Activated CD8-positive, alpha-beta T cell treated with anti-CD3 and anti-CD28 coated beads for 36 hours (primary cell): ENCODE measurements at regions not wholly inside any gene's neighbourhood (a gene's known extent, or its start where the extent isn't known, plus 50 kb on each side); places are given as distances from the start of the nearest gene placed in this dataset.

Experiments used
- ATAC-seq: fragments of 200-7000 bp; cut with Tn5 transposase; one replicate; pipeline ENCODE4 v1.10.0; 2021; ENCODE audit warnings: mild to moderate bottlenecking, moderate library complexity
- CTCF ChIA-PET: fragments of 350-600 bp; sonication (Branson Sonifier 250); formaldehyde crosslinking; loops from one replicate; lab custom pipeline; 2021; ENCODE audit warnings: antibody characterized with exemption; lab: Charles Lee
- POLR2A ChIA-PET: fragments of 350-600 bp; sonication (Branson Sonifier 250); formaldehyde crosslinking; loops from one replicate; lab custom pipeline; 2021; ENCODE audit warnings: antibody characterized with exemption; lab: Charles Lee
- DNase-seq: peaks from one replicate; pipeline ENCODE4 v3.0.0-alpha.2; 2020
- H3K27ac Mint-ChIP-seq: one replicate; pipeline ENCODE4 v1.8.0; 2021; ENCODE audit warnings: mild to moderate bottlenecking, mixed read lengths
- H3K27me3 Mint-ChIP-seq: one replicate; pipeline ENCODE4 v1.8.0; 2021; ENCODE audit warnings: mixed read lengths
- H3K36me3 Mint-ChIP-seq: one replicate; pipeline ENCODE4 v1.8.0; 2021; ENCODE audit warnings: low read depth, mixed read lengths
- H3K4me1 Mint-ChIP-seq: one replicate; pipeline ENCODE4 v1.8.0; 2021; ENCODE audit warnings: low read depth, mixed read lengths
- H3K4me3 Mint-ChIP-seq: one replicate; pipeline ENCODE4 v1.8.0; 2021; ENCODE audit warnings: mild to moderate bottlenecking, moderate library complexity, mixed read lengths
- H3K9me3 Mint-ChIP-seq: one replicate; pipeline ENCODE4 v1.8.0; 2021; ENCODE audit warnings: mixed read lengths
- intact Hi-C: fragments of 100-400 bp; cut with micrococcal nuclease; formaldehyde crosslinking; loops from one replicate; pipeline ENCODE4 v1.10.0; 2022
- TF ChIP-seq, protein P1 (sequence below): fragments of 200-600 bp; IDR thresholded peaks from one replicate; pipeline ENCODE4 v1.8.0; 2022; ENCODE audit warnings: antibody characterized with exemption, mild to moderate bottlenecking

DNA sequence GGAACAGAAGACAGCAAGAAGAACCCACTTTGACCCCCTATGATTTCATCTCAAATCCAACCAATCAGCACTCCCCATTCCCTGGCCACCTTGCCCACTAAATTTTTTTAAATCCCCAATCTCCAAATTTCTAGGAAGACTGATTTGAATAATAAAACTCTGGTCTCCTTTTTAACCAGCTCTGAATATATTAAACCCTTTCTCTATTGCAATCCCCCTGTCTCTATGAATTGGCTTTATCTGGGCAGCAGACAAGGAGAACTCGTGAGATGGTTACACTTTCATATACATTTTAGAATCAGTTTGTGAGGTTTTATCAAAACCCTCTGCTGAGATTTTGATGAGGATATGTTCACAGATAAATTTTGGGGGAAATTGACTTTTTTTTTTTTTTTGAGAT lies 90.3 kb upstream of the TRIM24 start:
- Mint-ChIP-seq H3K27ac (no peak overlapping the region), H3K27me3 (no peaks in the 10 kb centered on the region), H3K36me3 (no peaks in the 10 kb centered on the region), H3K9me3 (peaks cover 15% of the 10 kb centered on the region), H3K4me1 (no peaks in the 10 kb centered on the region), H3K4me3 (no peak overlapping the region)
- no peak for DNase-seq
- CTCF ChIA-PET: no interaction called here
- intact Hi-C loops: no loop called here
- POLR2A ChIA-PET: no interaction called here
- TF ChIP-seq, protein P1, sequence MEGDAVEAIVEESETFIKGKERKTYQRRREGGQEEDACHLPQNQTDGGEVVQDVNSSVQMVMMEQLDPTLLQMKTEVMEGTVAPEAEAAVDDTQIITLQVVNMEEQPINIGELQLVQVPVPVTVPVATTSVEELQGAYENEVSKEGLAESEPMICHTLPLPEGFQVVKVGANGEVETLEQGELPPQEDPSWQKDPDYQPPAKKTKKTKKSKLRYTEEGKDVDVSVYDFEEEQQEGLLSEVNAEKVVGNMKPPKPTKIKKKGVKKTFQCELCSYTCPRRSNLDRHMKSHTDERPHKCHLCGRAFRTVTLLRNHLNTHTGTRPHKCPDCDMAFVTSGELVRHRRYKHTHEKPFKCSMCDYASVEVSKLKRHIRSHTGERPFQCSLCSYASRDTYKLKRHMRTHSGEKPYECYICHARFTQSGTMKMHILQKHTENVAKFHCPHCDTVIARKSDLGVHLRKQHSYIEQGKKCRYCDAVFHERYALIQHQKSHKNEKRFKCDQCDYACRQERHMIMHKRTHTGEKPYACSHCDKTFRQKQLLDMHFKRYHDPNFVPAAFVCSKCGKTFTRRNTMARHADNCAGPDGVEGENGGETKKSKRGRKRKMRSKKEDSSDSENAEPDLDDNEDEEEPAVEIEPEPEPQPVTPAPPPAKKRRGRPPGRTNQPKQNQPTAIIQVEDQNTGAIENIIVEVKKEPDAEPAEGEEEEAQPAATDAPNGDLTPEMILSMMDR: no peak
- no peak for ATAC-seq

DNA sequence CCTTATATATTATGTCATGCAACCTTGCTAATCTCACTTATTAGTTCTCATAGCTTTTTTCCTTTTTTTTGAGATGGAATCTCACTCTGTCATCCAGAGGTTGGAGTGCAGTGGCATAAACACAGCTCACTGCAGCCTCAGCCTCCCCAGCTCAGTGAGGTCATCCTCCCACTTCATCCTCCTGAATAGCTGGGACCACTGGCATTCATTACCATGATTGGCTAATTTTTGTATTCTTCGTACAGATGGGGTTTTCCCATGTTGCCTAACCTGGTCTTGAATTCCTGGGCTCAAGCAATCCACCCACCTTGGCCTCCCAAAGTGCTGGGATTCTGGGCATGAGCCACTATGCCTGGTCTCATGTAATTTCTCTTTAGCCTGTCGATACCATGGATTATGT lies 89.1 kb upstream of the TRIM24 start:
- TF ChIP-seq, protein P1: no peak
- DNase-seq: no peak
- ChIA-PET POLR2A (no interaction called here), CTCF (no interaction called here)
- ATAC-seq: no peak
- Mint-ChIP-seq H3K27me3 (no peaks in the 10 kb centered on the region), H3K4me1 (no peaks in the 10 kb centered on the region), H3K9me3 (peaks cover 15% of the 10 kb centered on the region), H3K4me3 (no peak overlapping the region), H3K36me3 (no peaks in the 10 kb centered on the region), H3K27ac (no peak overlapping the region)
- intact Hi-C loops: no loop called here

DNA sequence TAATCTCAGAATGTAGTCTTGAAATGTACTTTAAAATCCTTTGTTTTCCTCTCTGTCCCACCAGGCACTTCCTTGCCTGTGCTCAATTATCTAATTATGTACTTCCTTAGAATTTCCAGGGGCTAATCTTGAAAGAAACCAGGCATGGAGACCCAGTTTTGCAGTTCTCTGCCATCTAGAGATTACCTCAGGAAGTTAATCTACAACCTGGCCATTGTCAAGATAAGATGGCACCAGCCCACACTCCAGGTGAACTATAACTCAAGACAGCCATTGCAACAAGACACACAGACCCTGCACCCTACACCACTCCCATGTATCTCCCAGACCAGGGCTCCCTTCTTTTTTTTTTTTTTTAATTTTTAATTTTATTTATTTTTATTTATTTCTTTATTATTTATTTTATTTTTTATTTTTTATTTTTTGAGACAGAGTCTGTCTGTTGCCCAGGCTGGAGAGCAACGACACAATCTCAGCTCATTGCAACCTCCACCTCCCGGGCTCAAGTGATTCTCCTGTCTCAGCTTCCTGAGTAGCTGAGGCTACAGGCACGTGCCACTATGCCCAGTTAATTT lies 85.9 kb upstream of the TRIM24 start:
- TF ChIP-seq, protein P1: no peak
- no peak overlapping the region for H3K27ac Mint-ChIP-seq
- H3K4me1 Mint-ChIP-seq: no peaks in the 10 kb centered on the region
- intact Hi-C loops: no loop called here
- no peaks in the 10 kb centered on the region for H3K27me3 Mint-ChIP-seq
- peaks cover 8% of the 10 kb centered on the region for H3K9me3 Mint-ChIP-seq
- DNase-seq (no peak), ATAC-seq (no peak)
- no peak overlapping the region for H3K4me3 Mint-ChIP-seq
- ChIA-PET CTCF (no interaction called here), POLR2A (no interaction called here)
- no peaks in the 10 kb centered on the region for H3K36me3 Mint-ChIP-seq

DNA sequence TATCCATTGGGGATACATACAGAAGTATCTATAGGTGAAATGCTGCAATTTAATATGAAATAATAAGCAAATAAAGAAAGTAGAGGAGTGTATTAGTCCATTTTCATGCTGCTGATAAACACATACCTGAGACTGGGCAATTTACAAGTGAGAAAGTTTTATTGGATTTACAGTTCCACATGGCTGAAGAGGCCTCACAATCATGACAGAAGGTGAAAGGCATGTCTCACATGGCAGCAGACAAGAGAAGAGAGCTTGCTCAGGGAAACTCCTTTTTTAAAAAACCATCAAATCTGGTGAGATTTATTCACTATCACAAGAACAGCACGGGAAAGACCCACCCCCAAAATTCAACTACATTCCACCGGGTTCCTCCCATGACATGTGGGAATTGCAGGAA lies 82.8 kb upstream of the TRIM24 start:
- peaks cover 2% of the 10 kb centered on the region for H3K9me3 Mint-ChIP-seq
- no peak for ATAC-seq
- H3K27ac Mint-ChIP-seq: no peak overlapping the region
- intact Hi-C loops: no loop called here
- H3K36me3 Mint-ChIP-seq: no peaks in the 10 kb centered on the region
- ChIA-PET POLR2A (no interaction called here), CTCF (no interaction called here)
- no peaks in the 10 kb centered on the region for H3K27me3 Mint-ChIP-seq
- TF ChIP-seq, protein P1: no peak
- H3K4me1 Mint-ChIP-seq: no peaks in the 10 kb centered on the region
- DNase-seq: no peak
- H3K4me3 Mint-ChIP-seq: no peak overlapping the region

DNA sequence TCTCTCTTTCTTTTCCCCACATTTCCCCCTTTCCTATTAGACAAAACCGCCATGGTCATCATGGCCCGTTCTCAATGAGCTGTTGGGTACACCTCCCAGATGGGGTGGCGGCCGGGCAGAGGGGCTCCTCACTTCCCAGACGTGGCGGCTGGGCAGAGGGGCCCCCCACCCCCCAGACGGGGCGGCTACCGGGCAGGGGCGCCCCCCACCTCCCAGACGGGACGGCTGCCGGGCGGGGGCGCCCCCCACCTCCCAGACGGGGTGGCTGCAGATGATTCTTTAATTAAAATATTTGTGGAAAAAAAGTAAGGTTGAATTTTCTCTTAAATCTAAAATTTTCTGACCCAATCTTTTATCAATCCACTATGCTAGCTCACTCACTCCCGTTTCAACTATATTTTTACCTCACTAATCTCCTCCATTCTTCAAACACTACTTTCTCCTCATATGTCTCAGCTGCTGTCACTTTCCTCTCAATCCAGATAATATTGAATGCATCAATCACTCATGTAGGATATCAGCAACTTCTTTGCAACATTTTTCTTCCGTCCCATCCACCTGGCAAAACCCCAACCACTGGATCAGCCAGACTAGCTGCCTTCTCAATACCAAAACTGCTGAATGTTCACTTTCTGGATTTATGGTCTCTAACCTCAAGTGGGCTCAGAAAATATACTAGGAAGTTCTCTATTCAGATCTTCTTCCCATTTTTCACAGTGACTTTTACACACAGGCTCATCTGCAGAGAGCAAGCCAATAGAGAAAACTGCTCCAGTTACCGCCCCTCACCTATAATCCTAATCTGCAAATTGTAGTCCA lies 81.1 kb upstream of the TRIM24 start:
- H3K9me3 Mint-ChIP-seq: peaks cover 2% of the 10 kb centered on the region
- DNase-seq (no peak), ATAC-seq (no peak)
- intact Hi-C loops: no loop called here
- ChIA-PET POLR2A (no interaction called here), CTCF (no interaction called here)
- no peak overlapping the region for H3K27ac Mint-ChIP-seq
- no peaks in the 10 kb centered on the region for H3K4me1 Mint-ChIP-seq
- no peaks in the 10 kb centered on the region for H3K36me3 Mint-ChIP-seq
- TF ChIP-seq, protein P1: no peak
- no peaks in the 10 kb centered on the region for H3K27me3 Mint-ChIP-seq
- H3K4me3 Mint-ChIP-seq: no peak overlapping the region
